GM23248 (cell line): ENCODE measurements at regions not wholly inside any gene's neighbourhood (a gene's known extent, or its start where the extent isn't known, plus 50 kb on each side); places are given as distances from the start of the nearest gene placed in this dataset.

Experiments used
- EZH2 ChIP-seq: fragments of 200-600 bp; sonication (generic); IDR thresholded peaks from 2 replicates; pipeline ENCODE4 v1.6.1; 2018; ENCODE audit warnings: antibody characterized with exemption, mild to moderate bottlenecking; ENCODE audit not compliant: insufficient read depth, poor library complexity, severe bottlenecking
- EZH2phosphoT487 ChIP-seq: fragments of 200-600 bp; sonication (generic); IDR thresholded peaks from 2 replicates; pipeline ENCODE4 v1.6.1; 2018; ENCODE audit warnings: antibody characterized with exemption, moderate library complexity, mild to moderate bottlenecking, low read depth; ENCODE audit not compliant: insufficient read depth

GRCh38 chr11:127506126-127506525, 505.6 kb upstream of the KIRREL3 start:
- TF ChIP-seq EZH2phosphoT487 (no peak), EZH2 (no peak)
